ENCODE measurements at regions not wholly inside any gene's neighbourhood (a gene's known extent, or its start where the extent isn't known, plus 50 kb on each side); places are given as distances from the start of the nearest gene placed in this dataset.

DNA sequence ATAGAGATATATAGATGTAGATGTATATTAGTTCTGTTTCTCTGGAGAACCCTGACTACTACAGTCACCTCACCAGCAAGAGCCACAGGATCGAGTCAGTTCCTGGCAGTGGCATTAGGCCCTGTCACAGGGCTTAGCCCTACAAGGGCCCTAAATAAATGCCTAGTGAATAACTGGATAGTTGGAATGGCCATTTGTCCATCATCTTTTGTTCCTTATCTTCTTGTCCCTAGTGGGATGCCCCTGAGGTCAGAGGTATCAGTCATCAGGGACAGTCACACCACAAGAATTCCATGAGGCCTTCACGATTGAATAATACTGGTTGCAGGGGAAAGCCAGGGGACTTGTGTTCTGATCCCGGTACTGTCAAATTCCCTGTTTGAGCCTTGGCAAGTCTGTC lies 204.9 kb upstream of the PPP2R3A start:
- Histone ChIP-seq H3K27me3 (ENCODE audit: insufficient read depth, low read depth, low read length) (no peaks in the 10 kb centered on the region), H2AFZ (ENCODE audit: low read depth, low read length) (no peak overlapping the region), H3K9ac (ENCODE audit: low read length) (no peak overlapping the region), H3K4me3 (ENCODE audit: low read length) (no peak overlapping the region), H3F3A (ENCODE audit: insufficient read depth, low read length, poor library complexity, severe bottlenecking) (no peaks in the 10 kb centered on the region), H3K9me3 (ENCODE audit: low read length) (no peaks in the 10 kb centered on the region), H3K36me3 (ENCODE audit: insufficient read depth, low read length) (no peaks in the 10 kb centered on the region), H3K79me2 (replicated peaks; ENCODE audit: insufficient read depth, low read length) (no peaks in the 10 kb centered on the region), H4K20me1 (ENCODE audit: insufficient read depth) (no peaks in the 10 kb centered on the region), H3K4me2 (ENCODE audit: low read length) (no peak overlapping the region), H3K27ac (ENCODE audit: low read length) (no peak overlapping the region), H3K9me2 (ENCODE audit: insufficient read depth, low read length) (no peaks in the 10 kb centered on the region)
- no peak for TF ChIP-seq POLR2AphosphoS5 (IDR thresholded peaks at IDR 0.05)
- no peak for TF ChIP-seq MXI1 (conservative IDR thresholded peaks at IDR 0.05; ENCODE audit: poor library complexity, severe bottlenecking)

GRCh38 chr3:135762188-135762856 lies 203.2 kb upstream of the PPP2R3A start:
- Histone ChIP-seq H3K27me3 (ENCODE audit: insufficient read depth, low read depth, low read length) (no peaks in the 10 kb centered on the region), H3K36me3 (ENCODE audit: insufficient read depth, low read length) (no peaks in the 10 kb centered on the region), H3K4me3 (ENCODE audit: low read length) (no peak overlapping the region), H3K79me2 (replicated peaks; ENCODE audit: insufficient read depth, low read length) (no peaks in the 10 kb centered on the region), H3K9me3 (ENCODE audit: low read length) (no peaks in the 10 kb centered on the region), H3K9ac (ENCODE audit: low read length) (no peak overlapping the region), H4K20me1 (ENCODE audit: insufficient read depth) (no peaks in the 10 kb centered on the region), H3K4me2 (ENCODE audit: low read length) (no peak overlapping the region), H3F3A (ENCODE audit: insufficient read depth, low read length, poor library complexity, severe bottlenecking) (no peaks in the 10 kb centered on the region), H3K9me2 (ENCODE audit: insufficient read depth, low read length) (no peaks in the 10 kb centered on the region), H2AFZ (ENCODE audit: low read depth, low read length) (no peak overlapping the region), H3K27ac (ENCODE audit: low read length) (no peak overlapping the region)
- TF ChIP-seq POLR2AphosphoS5 (IDR thresholded peaks at IDR 0.05) (no peak), EZH2 (IDR thresholded peaks at IDR 0.05; ENCODE audit: borderline replicate concordance, insufficient read depth, low read length, poor library complexity, severe bottlenecking) (no peak)

DNA sequence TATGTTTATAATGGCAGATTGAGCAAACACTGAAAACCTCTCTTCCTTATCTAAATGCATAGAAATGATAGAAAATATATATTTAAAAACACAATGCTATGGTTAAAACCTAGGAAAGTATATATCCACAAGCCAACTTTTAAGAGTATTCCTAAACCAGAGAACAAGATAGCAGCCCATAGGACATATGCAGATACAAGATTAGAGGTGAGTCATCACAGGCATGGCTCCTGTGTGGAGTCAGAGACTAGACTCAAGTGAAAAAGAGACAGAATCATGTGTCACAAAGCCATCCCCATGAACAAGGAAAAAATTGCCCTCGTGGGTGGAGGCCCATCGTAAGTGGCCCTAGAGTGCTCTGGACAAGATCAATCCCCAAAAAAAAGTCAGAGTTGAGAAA lies 199.4 kb upstream of the PPP2R3A start:
- Histone ChIP-seq H3K27me3 (ENCODE audit: insufficient read depth, low read depth, low read length) (no peaks in the 10 kb centered on the region), H3K9ac (ENCODE audit: low read length) (no peak overlapping the region), H3F3A (ENCODE audit: insufficient read depth, low read length, poor library complexity, severe bottlenecking) (no peaks in the 10 kb centered on the region), H3K4me2 (ENCODE audit: low read length) (no peak overlapping the region), H3K9me2 (ENCODE audit: insufficient read depth, low read length) (no peaks in the 10 kb centered on the region), H3K79me2 (replicated peaks; ENCODE audit: insufficient read depth, low read length) (no peaks in the 10 kb centered on the region), H4K20me1 (ENCODE audit: insufficient read depth) (no peaks in the 10 kb centered on the region), H2AFZ (ENCODE audit: low read depth, low read length) (no peak overlapping the region), H3K9me3 (ENCODE audit: low read length) (no peaks in the 10 kb centered on the region), H3K36me3 (ENCODE audit: insufficient read depth, low read length) (no peaks in the 10 kb centered on the region), H3K4me3 (ENCODE audit: low read length) (no peak overlapping the region), H3K27ac (ENCODE audit: low read length) (no peak overlapping the region)
- TF ChIP-seq EP300 (conservative IDR thresholded peaks at IDR 0.05; ENCODE audit: poor library complexity, severe bottlenecking): no peak

DNA sequence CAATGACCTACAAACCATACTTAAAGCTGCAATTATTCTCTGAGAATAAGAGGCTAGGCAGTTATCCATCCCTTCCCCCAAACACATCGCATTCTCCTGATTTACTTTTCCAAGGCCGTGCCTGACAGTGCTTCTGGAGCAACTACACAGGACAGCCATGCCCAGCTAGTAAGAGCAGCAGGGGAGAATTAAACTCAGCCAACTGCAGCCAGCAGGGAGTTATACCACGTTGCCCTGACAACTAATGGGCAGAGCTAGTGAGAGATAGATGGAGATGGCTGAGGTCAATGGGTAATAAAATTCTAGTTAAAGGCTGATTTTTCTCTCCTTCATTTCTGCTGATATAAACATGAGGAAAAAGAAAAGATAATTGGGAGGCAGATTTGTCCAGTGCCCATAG lies 193.8 kb upstream of the PPP2R3A start:
- Histone ChIP-seq H3K4me2 (ENCODE audit: low read length) (no peak overlapping the region), H3K36me3 (ENCODE audit: insufficient read depth, low read length) (no peaks in the 10 kb centered on the region), H3F3A (ENCODE audit: insufficient read depth, low read length, poor library complexity, severe bottlenecking) (no peaks in the 10 kb centered on the region), H3K27me3 (ENCODE audit: insufficient read depth, low read depth, low read length) (no peaks in the 10 kb centered on the region), H4K20me1 (ENCODE audit: insufficient read depth) (no peaks in the 10 kb centered on the region), H3K4me3 (ENCODE audit: low read length) (no peak overlapping the region), H3K27ac (ENCODE audit: low read length) (peak overlapping the region; percentile 35), H2AFZ (ENCODE audit: low read depth, low read length) (no peak overlapping the region), H3K9me2 (ENCODE audit: insufficient read depth, low read length) (no peaks in the 10 kb centered on the region), H3K9ac (ENCODE audit: low read length) (no peak overlapping the region), H3K79me2 (replicated peaks; ENCODE audit: insufficient read depth, low read length) (no peaks in the 10 kb centered on the region), H3K9me3 (ENCODE audit: low read length) (no peaks in the 10 kb centered on the region)
- TF ChIP-seq EP300 (conservative IDR thresholded peaks at IDR 0.05; ENCODE audit: poor library complexity, severe bottlenecking): peak; percentile 12
- no peak for TF ChIP-seq MXI1 (conservative IDR thresholded peaks at IDR 0.05; ENCODE audit: poor library complexity, severe bottlenecking)
- peak; percentile 41 for TF ChIP-seq REST (IDR thresholded peaks at IDR 0.05; ENCODE audit: borderline replicate concordance)
- TF ChIP-seq RAD21 (conservative IDR thresholded peaks at IDR 0.05): peak; percentile 16
- TF ChIP-seq CTCF (IDR thresholded peaks at IDR 0.05; ENCODE audit: poor library complexity, severe bottlenecking): no peak

All from neural cell (in vitro differentiated cells).